ENCODE measurements at regions not wholly inside any gene's neighbourhood (a gene's known extent, or its start where the extent isn't known, plus 50 kb on each side); places are given as distances from the start of the nearest gene placed in this dataset.

DNA sequence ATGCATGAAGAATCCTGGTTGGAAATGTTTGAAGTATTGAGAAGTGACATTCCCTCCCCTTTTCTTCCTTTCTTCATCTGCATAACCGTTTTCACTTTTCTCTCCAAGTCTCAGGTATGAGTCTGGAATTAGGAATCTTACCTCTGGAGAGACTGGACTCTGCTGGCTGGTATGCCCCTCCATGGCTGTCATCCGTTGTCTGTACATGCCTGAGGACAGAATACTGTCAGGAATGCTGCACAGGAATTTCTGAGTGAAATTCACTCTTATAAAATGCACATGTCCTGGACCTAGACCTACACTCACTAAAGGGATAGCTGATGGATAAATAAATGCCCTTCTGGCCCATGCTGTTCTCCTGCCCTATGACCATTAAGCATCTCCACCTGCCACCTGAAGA, 179.5 kb downstream of the MSN start:
- Histone ChIP-seq H3K56ac (replicated peaks; ENCODE audit: insufficient read length, low read depth, low read length) (no peak overlapping the region), H3K36me3 (ENCODE audit: control insufficient read depth in 2 of 4, insufficient read depth in 4 of 4, low read length in 3 of 4) (no peaks in the 10 kb centered on the region), H3K4me2 (ENCODE audit: insufficient read depth in 1 of 2, low read depth in 2 of 2, low read length in 2 of 2) (no peak overlapping the region), H3K18ac (ENCODE audit: extremely low read depth, low read length) (no peak overlapping the region), H4K5ac (ENCODE audit: insufficient read length, low read depth, low read length) (no peak overlapping the region), H4K20me1 (replicated peaks in 1 of 2; ENCODE audit: control insufficient read depth in 1 of 2, insufficient read depth in 2 of 2, low read length in 2 of 2) (no peaks in the 10 kb centered on the region), H3K79me2 (ENCODE audit: control insufficient read depth in 1 of 2, insufficient read depth in 2 of 2, low read length in 2 of 2) (no peaks in the 10 kb centered on the region), H3K9ac (replicated peaks in 1 of 4; ENCODE audit: extremely low read depth in 1 of 4, low read depth in 3 of 4, low read length in 3 of 4) (no peak overlapping the region), H4K91ac (replicated peaks; ENCODE audit: insufficient read length, low read length) (no peak overlapping the region), H2AFZ (ENCODE audit: low read length) (no peak overlapping the region), H3K23ac (ENCODE audit: insufficient read length) (no peak overlapping the region), H3K9me3 (ENCODE audit: insufficient read depth in 2 of 2, low read depth in 1 of 2, low read length in 1 of 2) (peaks cover 6 to 46% of the 10 kb centered on the region in 2 experiments; a peak in 3 of 4 replicates), H2AK5ac (ENCODE audit: low read depth, low read length) (no peak overlapping the region), H3K23me2 (ENCODE audit: low read depth, low read length) (no peaks in the 10 kb centered on the region), H3K4me3 (ENCODE audit: extremely low read depth in 1 of 4, insufficient read depth in 2 of 4, low read depth in 3 of 4, low read length in 4 of 4) (no peak overlapping the region), H2BK120ac (replicated peaks; ENCODE audit: low read depth, low read length) (no peak overlapping the region), H2BK15ac (ENCODE audit: low read length) (no peak overlapping the region), H3K27ac (ENCODE audit: low read depth, low read length) (no peak overlapping the region), H3K4ac (replicated peaks; ENCODE audit: insufficient read length, low read depth, low read length) (no peak overlapping the region), H2BK5ac (ENCODE audit: low read depth, low read length) (no peak overlapping the region), H3K14ac (ENCODE audit: insufficient read length) (no peak overlapping the region), H3K79me1 (ENCODE audit: low read depth, low read length) (no peaks in the 10 kb centered on the region), H4K8ac (ENCODE audit: extremely low read depth, insufficient read depth, low read length) (no peak overlapping the region), H3K27me3 (replicated peaks in 1 of 4; ENCODE audit: control insufficient read depth in 3 of 4, extremely low read depth in 1 of 4, insufficient read depth in 3 of 4, low read length in 3 of 4) (no peaks in the 10 kb centered on the region), H3K4me1 (replicated peaks in 1 of 4; ENCODE audit: control insufficient read depth in 3 of 4, insufficient read depth in 4 of 4, low read length in 3 of 4) (no peaks in the 10 kb centered on the region), H2BK20ac (ENCODE audit: low read length) (no peak overlapping the region), H2BK12ac (ENCODE audit: low read depth, low read length) (no peak overlapping the region)
- 80% methylated on average over 2 of the region's 2 CpGs; no CpG with 5 or more reads in 1 of the 2 experiments for WGBS, 2 experiments (ENCODE audit: extremely low coverage in 1 of 2, insufficient coverage in 1 of 2, insufficient read length in 1 of 2, insufficient replicate concordance in 2 of 2, low coverage in 1 of 2, low lambda C conversion rate in 2 of 2, missing lambda C conversion rate in 1 of 2)
- DNase-seq (ENCODE audit: low read depth in 1 of 2, low spot score in 2 of 2) (no peak), FAIRE-seq (no peak)
- CTCF ChIA-PET (ENCODE audit: partially characterized antibody): no interaction called here
- POLR2A ChIA-PET (ENCODE audit: partially characterized antibody): no interaction called here
- no peak for TF ChIP-seq BCL11A (IDR thresholded peaks at IDR 0.05; ENCODE audit: low read depth in 2 of 2, low read length in 2 of 2)
- TF ChIP-seq HDAC2 (IDR thresholded peaks at IDR 0.05; ENCODE audit: borderline replicate concordance in 1 of 2, low read depth in 2 of 2, low read length in 2 of 2): no peak
- no peak for TF ChIP-seq RBBP5 (IDR thresholded peaks at IDR 0.05; ENCODE audit: borderline replicate concordance, low read depth, low read length)
- TF ChIP-seq, protein P1, sequence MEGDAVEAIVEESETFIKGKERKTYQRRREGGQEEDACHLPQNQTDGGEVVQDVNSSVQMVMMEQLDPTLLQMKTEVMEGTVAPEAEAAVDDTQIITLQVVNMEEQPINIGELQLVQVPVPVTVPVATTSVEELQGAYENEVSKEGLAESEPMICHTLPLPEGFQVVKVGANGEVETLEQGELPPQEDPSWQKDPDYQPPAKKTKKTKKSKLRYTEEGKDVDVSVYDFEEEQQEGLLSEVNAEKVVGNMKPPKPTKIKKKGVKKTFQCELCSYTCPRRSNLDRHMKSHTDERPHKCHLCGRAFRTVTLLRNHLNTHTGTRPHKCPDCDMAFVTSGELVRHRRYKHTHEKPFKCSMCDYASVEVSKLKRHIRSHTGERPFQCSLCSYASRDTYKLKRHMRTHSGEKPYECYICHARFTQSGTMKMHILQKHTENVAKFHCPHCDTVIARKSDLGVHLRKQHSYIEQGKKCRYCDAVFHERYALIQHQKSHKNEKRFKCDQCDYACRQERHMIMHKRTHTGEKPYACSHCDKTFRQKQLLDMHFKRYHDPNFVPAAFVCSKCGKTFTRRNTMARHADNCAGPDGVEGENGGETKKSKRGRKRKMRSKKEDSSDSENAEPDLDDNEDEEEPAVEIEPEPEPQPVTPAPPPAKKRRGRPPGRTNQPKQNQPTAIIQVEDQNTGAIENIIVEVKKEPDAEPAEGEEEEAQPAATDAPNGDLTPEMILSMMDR (IDR thresholded peaks at IDR 0.05; ENCODE audit: control extremely low read depth in 1 of 3, insufficient read depth in 1 of 3, low read depth in 1 of 3, low read length in 3 of 3): no peak
- no peak for TF ChIP-seq PHF8 (conservative IDR thresholded peaks at IDR 0.05; ENCODE audit: low read depth, low read length)
- no peak for TF ChIP-seq RFX5 (IDR thresholded peaks at IDR 0.05; ENCODE audit: borderline replicate concordance, low read depth, low read length)
- TF ChIP-seq, protein P2, sequence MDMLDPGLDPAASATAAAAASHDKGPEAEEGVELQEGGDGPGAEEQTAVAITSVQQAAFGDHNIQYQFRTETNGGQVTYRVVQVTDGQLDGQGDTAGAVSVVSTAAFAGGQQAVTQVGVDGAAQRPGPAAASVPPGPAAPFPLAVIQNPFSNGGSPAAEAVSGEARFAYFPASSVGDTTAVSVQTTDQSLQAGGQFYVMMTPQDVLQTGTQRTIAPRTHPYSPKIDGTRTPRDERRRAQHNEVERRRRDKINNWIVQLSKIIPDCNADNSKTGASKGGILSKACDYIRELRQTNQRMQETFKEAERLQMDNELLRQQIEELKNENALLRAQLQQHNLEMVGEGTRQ (IDR thresholded peaks at IDR 0.05; ENCODE audit: low read length): no peak
- no peak for TF ChIP-seq CBX8 (IDR thresholded peaks at IDR 0.05; ENCODE audit: borderline replicate concordance, low read depth, low read length)
- no peak for TF ChIP-seq TBP (IDR thresholded peaks at IDR 0.05; ENCODE audit: low read depth, low read length)
- TF ChIP-seq KDM4A (IDR thresholded peaks at IDR 0.05; ENCODE audit: low read depth, low read length, severe bottlenecking): no peak
- TF ChIP-seq POU5F1 (IDR thresholded peaks at IDR 0.05; ENCODE audit: low read depth, low read length): no peak

Data from H1 (cell line).